Progenitor cell of endocrine pancreas (in vitro differentiated cells): ENCODE measurements at regions not wholly inside any gene's neighbourhood (a gene's known extent, or its start where the extent isn't known, plus 50 kb on each side); places are given as distances from the start of the nearest gene placed in this dataset.

Source experiments
- DNase-seq: peaks from one replicate; pipeline ENCODE4 v3.0.0; 2021; ENCODE audit warnings: low spot score; ENCODE audit not compliant: unreplicated experiment
- H3K27ac Mint-ChIP-seq: 2 replicates; pipeline ENCODE4 v1.8.0; 2021; ENCODE audit warnings: mild to moderate bottlenecking, moderate library complexity, mixed read lengths
- H3K27me3 Mint-ChIP-seq: 2 replicates; pipeline ENCODE4 v1.8.0; 2021; ENCODE audit warnings: mixed read lengths
- H3K36me3 Mint-ChIP-seq: 2 replicates; pipeline ENCODE4 v1.8.0; 2022; ENCODE audit warnings: mixed read lengths; ENCODE audit not compliant: insufficient read depth
- H3K4me1 Mint-ChIP-seq: 2 replicates; pipeline ENCODE4 v1.8.0; 2021; ENCODE audit warnings: low read depth, mixed read lengths
- H3K4me3 Mint-ChIP-seq: 2 replicates; pipeline ENCODE4 v1.8.0; 2021; ENCODE audit warnings: low read depth, mild to moderate bottlenecking, moderate library complexity, mixed read lengths
- H3K9me3 Mint-ChIP-seq: 2 replicates; pipeline ENCODE4 v1.8.0; 2021; ENCODE audit warnings: low read depth, mixed read lengths
- TF ChIP-seq, protein P1 (sequence below): fragments of 200-600 bp; sonication (generic); IDR thresholded peaks from one replicate; pipeline ENCODE4 v1.5.0; 2021; ENCODE audit warnings: antibody characterized with exemption, mild to moderate bottlenecking; ENCODE audit not compliant: unreplicated experiment

DNA sequence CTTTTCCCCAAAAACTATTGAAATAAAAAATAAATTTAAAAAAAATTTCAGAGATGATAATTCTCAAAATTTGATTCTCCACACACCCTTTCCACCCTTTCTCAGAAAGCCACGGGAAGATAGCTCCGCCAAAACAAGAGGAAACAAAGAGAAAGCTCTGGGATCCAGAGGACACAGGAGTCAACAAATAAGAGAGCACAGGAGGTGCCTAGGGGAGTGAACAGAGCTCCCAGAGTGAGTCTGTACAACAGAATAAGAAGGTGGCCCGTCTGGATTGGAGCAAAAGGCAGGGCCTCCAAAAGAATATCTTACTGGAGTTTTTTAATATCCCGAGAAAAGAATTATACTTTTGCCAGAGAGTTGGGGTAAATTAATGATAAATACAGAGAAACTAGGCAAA lies 96.3 kb upstream of the DRD2 start:
- H3K27ac Mint-ChIP-seq, result no peak overlapping the region
- TF ChIP-seq, protein P1, sequence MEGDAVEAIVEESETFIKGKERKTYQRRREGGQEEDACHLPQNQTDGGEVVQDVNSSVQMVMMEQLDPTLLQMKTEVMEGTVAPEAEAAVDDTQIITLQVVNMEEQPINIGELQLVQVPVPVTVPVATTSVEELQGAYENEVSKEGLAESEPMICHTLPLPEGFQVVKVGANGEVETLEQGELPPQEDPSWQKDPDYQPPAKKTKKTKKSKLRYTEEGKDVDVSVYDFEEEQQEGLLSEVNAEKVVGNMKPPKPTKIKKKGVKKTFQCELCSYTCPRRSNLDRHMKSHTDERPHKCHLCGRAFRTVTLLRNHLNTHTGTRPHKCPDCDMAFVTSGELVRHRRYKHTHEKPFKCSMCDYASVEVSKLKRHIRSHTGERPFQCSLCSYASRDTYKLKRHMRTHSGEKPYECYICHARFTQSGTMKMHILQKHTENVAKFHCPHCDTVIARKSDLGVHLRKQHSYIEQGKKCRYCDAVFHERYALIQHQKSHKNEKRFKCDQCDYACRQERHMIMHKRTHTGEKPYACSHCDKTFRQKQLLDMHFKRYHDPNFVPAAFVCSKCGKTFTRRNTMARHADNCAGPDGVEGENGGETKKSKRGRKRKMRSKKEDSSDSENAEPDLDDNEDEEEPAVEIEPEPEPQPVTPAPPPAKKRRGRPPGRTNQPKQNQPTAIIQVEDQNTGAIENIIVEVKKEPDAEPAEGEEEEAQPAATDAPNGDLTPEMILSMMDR, result no peak
- H3K27me3 Mint-ChIP-seq, result peaks cover 7% of the 10 kb centered on the region
- no peaks in the 10 kb centered on the region for H3K9me3 Mint-ChIP-seq
- H3K4me3 Mint-ChIP-seq, result no peak overlapping the region
- H3K4me1 Mint-ChIP-seq, result peaks cover 11% of the 10 kb centered on the region
- DNase-seq, result no peak
- H3K36me3 Mint-ChIP-seq, result no peaks in the 10 kb centered on the region

DNA sequence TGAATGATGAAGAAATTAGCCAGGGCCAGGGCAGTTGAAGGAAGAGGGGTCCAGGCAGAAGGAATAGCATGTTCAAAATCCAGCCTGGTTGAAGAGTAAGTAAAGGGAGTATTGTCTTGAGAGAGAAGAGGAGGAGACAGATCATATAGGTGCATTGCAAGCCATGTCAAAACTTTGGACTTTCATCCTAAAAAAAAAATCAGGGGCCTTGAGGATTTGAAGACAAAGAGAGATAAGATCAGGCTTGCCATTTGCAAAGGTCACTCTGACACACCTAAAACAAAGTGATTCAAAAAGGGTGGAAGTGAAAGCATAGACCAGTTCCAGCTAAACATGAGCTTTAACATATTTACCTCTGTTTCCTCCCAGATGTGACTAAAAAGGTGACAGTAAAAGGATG lies 95.7 kb upstream of the DRD2 start:
- Mint-ChIP-seq H3K9me3 (no peaks in the 10 kb centered on the region), H3K4me1 (peaks cover 11% of the 10 kb centered on the region), H3K4me3 (no peak overlapping the region), H3K36me3 (no peaks in the 10 kb centered on the region), H3K27me3 (peaks cover 7% of the 10 kb centered on the region), H3K27ac (no peak overlapping the region)
- DNase-seq, result no peak
- TF ChIP-seq, protein P1, result no peak

DNA sequence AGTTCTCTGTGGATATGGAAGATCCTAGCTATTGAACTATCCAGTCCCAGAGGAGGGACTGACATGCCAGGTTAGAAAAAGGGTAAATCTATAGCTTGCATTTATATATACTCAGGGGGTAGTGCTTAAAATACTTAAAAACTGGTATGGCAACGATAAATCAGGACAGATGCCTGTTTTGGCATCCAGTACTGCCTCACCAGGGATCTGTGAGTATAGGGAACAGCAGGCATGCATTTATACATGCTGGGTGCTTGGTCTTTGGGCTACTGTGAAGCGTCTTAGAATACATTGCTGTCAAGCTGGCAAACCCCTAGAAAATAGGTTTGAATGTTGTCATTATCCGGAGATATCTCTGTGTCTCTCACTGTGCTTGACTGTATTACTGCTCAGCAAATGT lies 94.2 kb upstream of the DRD2 start:
- Mint-ChIP-seq H3K27ac (no peak overlapping the region), H3K27me3 (peaks cover 8% of the 10 kb centered on the region), H3K4me3 (no peak overlapping the region), H3K4me1 (peaks cover 12% of the 10 kb centered on the region), H3K9me3 (no peaks in the 10 kb centered on the region), H3K36me3 (no peaks in the 10 kb centered on the region)
- DNase-seq, result no peak
- TF ChIP-seq, protein P1, result no peak

DNA sequence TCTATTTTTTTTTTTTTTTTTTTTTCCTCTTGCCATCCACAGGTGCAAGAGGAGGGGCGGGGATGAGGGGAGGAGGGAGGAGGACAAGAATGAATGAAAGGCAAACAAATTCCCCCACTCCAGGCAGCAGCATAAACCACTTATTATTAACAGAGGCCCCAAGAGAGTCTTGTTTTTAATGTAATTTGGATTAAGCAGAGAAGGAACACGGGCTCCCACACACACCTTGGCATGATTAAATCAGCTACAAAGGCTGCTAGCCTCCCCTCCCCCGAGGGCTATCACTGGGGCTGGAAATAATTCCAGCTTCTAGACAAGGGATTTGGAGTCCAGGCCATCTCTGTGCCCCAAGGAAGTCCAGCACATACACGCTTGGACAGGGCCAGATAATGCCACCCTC lies 93.4 kb upstream of the DRD2 start:
- H3K4me3 Mint-ChIP-seq, result no peak overlapping the region
- H3K9me3 Mint-ChIP-seq, result no peaks in the 10 kb centered on the region
- TF ChIP-seq, protein P1, result no peak
- no peak overlapping the region for H3K27ac Mint-ChIP-seq
- H3K36me3 Mint-ChIP-seq, result no peaks in the 10 kb centered on the region
- peaks cover 9% of the 10 kb centered on the region for H3K4me1 Mint-ChIP-seq
- peaks cover 10% of the 10 kb centered on the region for H3K27me3 Mint-ChIP-seq
- DNase-seq, result no peak

DNA sequence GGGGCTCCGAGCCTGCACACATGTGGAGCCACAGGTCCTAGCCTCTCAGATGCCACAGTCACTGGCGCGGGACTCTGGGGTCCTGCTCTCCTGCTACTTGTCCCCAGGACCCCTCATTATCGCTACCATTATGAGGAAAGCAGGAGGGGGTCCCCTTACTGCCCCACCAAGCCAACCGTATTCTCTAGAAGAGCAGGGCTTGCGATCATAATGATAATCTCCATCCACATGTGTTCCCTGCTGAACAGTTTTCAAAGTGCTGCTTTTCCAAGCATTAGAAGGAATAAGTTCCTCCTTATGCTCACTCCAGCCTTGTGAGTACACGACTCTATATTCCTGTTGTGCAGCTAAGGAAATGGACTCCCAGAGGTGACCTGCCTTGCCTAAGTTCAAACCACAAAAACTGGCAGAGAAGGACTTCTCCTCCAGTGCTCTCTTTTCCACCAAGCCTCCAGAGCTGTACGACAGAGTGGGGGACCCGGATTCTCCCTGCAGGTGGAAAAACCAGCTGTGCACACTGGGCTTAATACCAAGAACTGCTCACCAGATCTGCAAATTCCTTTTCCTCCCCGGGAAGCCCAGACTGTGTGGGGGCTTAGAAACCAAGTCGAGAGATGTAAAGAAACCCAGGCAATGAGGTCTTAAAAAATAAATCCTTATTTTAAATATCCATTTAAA lies 92.8 kb upstream of the DRD2 start:
- Mint-ChIP-seq H3K27ac (no peak overlapping the region), H3K27me3 (peaks cover 10% of the 10 kb centered on the region), H3K4me3 (no peak overlapping the region), H3K9me3 (no peaks in the 10 kb centered on the region), H3K4me1 (peaks cover 9% of the 10 kb centered on the region), H3K36me3 (no peaks in the 10 kb centered on the region)
- no peak for DNase-seq
- TF ChIP-seq, protein P1, result no peak
